Panc1 (cell line): ENCODE measurements at regions not wholly inside any gene's neighbourhood (a gene's known extent, or its start where the extent isn't known, plus 50 kb on each side); places are given as distances from the start of the nearest gene placed in this dataset.

Experiments used
- ATAC-seq: fragments of 200-7000 bp; cut with Tn5 transposase; 2 replicates; pipeline ENCODE4 v1.9.1; 2020; ENCODE audit warnings: mild to moderate bottlenecking, moderate library complexity
- BruUV-seq: library from RNA; stranded (reverse); fragments of 400-500 nt; replicated peaks from 2 replicates; lab custom pipeline; 2021; lab: Mats Ljungman, UMichigan
- CTCF ChIA-PET: fragments of 300-600 bp; sonication (Branson Sonifier 250); formaldehyde crosslinking; loops from one replicate; lab custom pipeline; 2022; ENCODE audit warnings: antibody characterized with exemption; lab: Charles Lee
- POLR2A ChIA-PET: fragments of 300-600 bp; sonication (Branson Sonifier 250); formaldehyde crosslinking; loops from one replicate; lab custom pipeline; 2022; ENCODE audit warnings: antibody characterized with exemption; lab: Charles Lee
- DNase-seq: peaks from one replicate; pipeline ENCODE4 v3.0.0-alpha.2; 2010; ENCODE audit warnings: low read depth, low spot score
- H3K27ac ChIP-seq: 2 replicates; pipeline ENCODE4 v1.5.1; 2011; ENCODE audit warnings: mild to moderate bottlenecking, low read length, inconsistent platforms
- H3K27me3 ChIP-seq: fragments of 200-500 bp; sonication (Bioruptor generic); 2 replicates; pipeline ENCODE4 v1.6.0; 2014; ENCODE audit warnings: low read length, inconsistent platforms; ENCODE audit not compliant: control insufficient read depth, insufficient read depth
- H3K36me3 ChIP-seq: fragments of 200-500 bp; sonication (Bioruptor generic); 2 replicates; pipeline ENCODE4 v1.5.1; 2014; ENCODE audit warnings: inconsistent platforms, mild to moderate bottlenecking, low read length, moderate library complexity; ENCODE audit not compliant: control insufficient read depth, insufficient read depth
- H3K4me1 ChIP-seq: 2 replicates; pipeline ENCODE4 v1.5.1; 2011; ENCODE audit warnings: inconsistent platforms, mild to moderate bottlenecking, low read length, moderate library complexity; ENCODE audit not compliant: control insufficient read depth, insufficient read depth
- H3K4me3 ChIP-seq, 2 experiments: 2 replicates each; pipeline ENCODE4 v1.5.1; 2011 to 2012; ENCODE audit warnings: low read depth in 2 of 2, low read length in 2 of 2, mild to moderate bottlenecking in 2 of 2, inconsistent platforms in 1 of 2, moderate library complexity in 1 of 2
- H3K9me3 ChIP-seq: fragments of 200-500 bp; sonication (Bioruptor generic); 2 replicates; pipeline ENCODE4 v1.5.1; 2014; ENCODE audit warnings: low read depth, mild to moderate bottlenecking, inconsistent platforms, low read length, moderate library complexity; ENCODE audit not compliant: control insufficient read depth, insufficient read depth
- POLR2AphosphoS5 ChIP-seq: IDR thresholded peaks from 2 replicates; pipeline ENCODE4 v1.6.1; 2012; ENCODE audit warnings: mild to moderate bottlenecking, low read depth, low read length, moderate library complexity
- SIN3A ChIP-seq: IDR thresholded peaks from 2 replicates; pipeline ENCODE4 v1.6.1; 2012; ENCODE audit warnings: low read depth, mild to moderate bottlenecking, low read length, moderate library complexity, borderline replicate concordance; ENCODE audit not compliant: insufficient read depth
- TCF7L2 ChIP-seq: IDR thresholded peaks from 2 replicates; pipeline ENCODE4 v1.6.1; 2011; ENCODE audit warnings: mild to moderate bottlenecking, low read depth, low read length, inconsistent platforms
- in situ Hi-C: cut with HindIII; loops from 2 replicates; pipeline ENCODE4 v1.10.0; 2016; ENCODE audit warnings: low sequenced_read_pairs, low pct_unique_long_range_greater_than_20kb
- intact Hi-C: fragments of 100-400 bp; cut with micrococcal nuclease; formaldehyde crosslinking; loops from one replicate; pipeline ENCODE4 v1.10.0; 2022; ENCODE audit not compliant: unreplicated experiment
- TF ChIP-seq, protein P1 (sequence below), 2 experiments: IDR thresholded peaks; 2 replicates each; pipeline ENCODE4 v1.6.1; 2011 to 2012; ENCODE audit warnings: low read depth in 2 of 2, control low read depth in 1 of 2, low read length in 1 of 2, mild to moderate bottlenecking in 1 of 2, moderate library complexity in 1 of 2; ENCODE audit not compliant: insufficient read depth in 1 of 2
- TF ChIP-seq, protein P2 (sequence below): fragments of 450-650 bp; IDR thresholded peaks from 2 replicates; pipeline ENCODE4 v1.5.1; 2017; ENCODE audit warnings: mild to moderate bottlenecking

DNA sequence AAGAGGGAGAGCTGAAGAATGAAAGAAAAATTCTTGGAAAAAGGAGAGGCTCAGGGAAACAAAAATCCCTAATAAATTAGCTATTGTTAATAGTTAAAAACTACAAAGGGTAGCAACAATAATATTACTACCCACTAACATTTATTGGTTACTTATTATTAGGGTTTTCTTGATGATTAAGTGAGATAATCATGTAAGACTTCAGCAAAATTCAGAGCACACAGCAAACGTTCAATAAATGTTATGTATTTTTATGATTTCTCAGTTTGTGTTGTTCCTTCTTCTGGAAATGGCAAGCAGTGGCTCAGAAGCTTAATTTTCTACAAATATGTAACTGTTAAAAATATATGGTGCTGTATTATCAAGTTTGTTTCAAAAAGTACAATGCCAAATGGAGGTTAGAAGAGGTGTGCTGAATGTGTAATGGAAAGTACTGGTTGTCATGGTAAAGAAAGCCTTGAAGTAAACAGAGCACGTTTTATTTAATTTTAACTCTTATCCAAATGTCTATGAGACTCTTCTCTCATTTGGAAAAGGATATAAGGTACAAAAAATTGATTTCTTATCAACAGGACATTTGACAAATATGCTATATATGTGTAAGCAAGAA lies 226.0 kb upstream of the ATP10B start:
- BruUV-seq = no TSS peak
- Histone ChIP-seq H3K27me3 (no peaks in the 10 kb centered on the region), H3K4me1 (no peaks in the 10 kb centered on the region), H3K36me3 (no peaks in the 10 kb centered on the region), H3K27ac (no peak overlapping the region), H3K9me3 (no peaks in the 10 kb centered on the region), H3K4me3 (no peak overlapping the region)
- ChIA-PET CTCF (no interaction called here), POLR2A (no interaction called here)
- in situ Hi-C loops = no loop called here
- DNase-seq = no peak
- intact Hi-C loops = no loop called here
- TF ChIP-seq, protein P1, sequence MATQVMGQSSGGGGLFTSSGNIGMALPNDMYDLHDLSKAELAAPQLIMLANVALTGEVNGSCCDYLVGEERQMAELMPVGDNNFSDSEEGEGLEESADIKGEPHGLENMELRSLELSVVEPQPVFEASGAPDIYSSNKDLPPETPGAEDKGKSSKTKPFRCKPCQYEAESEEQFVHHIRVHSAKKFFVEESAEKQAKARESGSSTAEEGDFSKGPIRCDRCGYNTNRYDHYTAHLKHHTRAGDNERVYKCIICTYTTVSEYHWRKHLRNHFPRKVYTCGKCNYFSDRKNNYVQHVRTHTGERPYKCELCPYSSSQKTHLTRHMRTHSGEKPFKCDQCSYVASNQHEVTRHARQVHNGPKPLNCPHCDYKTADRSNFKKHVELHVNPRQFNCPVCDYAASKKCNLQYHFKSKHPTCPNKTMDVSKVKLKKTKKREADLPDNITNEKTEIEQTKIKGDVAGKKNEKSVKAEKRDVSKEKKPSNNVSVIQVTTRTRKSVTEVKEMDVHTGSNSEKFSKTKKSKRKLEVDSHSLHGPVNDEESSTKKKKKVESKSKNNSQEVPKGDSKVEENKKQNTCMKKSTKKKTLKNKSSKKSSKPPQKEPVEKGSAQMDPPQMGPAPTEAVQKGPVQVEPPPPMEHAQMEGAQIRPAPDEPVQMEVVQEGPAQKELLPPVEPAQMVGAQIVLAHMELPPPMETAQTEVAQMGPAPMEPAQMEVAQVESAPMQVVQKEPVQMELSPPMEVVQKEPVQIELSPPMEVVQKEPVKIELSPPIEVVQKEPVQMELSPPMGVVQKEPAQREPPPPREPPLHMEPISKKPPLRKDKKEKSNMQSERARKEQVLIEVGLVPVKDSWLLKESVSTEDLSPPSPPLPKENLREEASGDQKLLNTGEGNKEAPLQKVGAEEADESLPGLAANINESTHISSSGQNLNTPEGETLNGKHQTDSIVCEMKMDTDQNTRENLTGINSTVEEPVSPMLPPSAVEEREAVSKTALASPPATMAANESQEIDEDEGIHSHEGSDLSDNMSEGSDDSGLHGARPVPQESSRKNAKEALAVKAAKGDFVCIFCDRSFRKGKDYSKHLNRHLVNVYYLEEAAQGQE (IDR thresholded peaks at IDR 0.05; ENCODE audit: insufficient read depth in 1 of 2, low read depth in 2 of 2, low read length in 1 of 2) = no peak
- TF ChIP-seq TCF7L2 = no peak
- TF ChIP-seq POLR2AphosphoS5 = no peak
- TF ChIP-seq SIN3A = no peak
- TF ChIP-seq, protein P2, sequence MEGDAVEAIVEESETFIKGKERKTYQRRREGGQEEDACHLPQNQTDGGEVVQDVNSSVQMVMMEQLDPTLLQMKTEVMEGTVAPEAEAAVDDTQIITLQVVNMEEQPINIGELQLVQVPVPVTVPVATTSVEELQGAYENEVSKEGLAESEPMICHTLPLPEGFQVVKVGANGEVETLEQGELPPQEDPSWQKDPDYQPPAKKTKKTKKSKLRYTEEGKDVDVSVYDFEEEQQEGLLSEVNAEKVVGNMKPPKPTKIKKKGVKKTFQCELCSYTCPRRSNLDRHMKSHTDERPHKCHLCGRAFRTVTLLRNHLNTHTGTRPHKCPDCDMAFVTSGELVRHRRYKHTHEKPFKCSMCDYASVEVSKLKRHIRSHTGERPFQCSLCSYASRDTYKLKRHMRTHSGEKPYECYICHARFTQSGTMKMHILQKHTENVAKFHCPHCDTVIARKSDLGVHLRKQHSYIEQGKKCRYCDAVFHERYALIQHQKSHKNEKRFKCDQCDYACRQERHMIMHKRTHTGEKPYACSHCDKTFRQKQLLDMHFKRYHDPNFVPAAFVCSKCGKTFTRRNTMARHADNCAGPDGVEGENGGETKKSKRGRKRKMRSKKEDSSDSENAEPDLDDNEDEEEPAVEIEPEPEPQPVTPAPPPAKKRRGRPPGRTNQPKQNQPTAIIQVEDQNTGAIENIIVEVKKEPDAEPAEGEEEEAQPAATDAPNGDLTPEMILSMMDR = no peak
- ATAC-seq = no peak

DNA sequence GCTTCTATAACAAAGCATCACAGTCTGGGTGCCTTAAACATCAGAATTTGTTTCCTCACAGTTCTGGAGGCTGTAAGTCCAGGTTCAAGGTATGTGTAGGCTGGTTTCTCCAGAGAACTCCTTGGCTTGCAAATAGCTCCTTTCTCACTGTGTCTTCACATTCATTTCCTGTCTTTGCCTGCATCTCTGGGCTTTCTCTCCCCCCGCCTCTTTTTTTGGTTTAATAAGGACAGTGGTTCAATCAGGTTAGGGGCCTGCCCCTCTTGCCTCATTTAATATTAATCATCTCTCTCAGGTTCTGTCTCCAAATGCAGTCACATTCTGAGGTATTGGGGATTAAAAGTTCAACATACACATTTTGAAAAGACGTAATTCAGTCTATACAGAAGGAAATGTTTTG lies 225.5 kb upstream of the ATP10B start:
- ChIA-PET CTCF (no interaction called here), POLR2A (no interaction called here)
- TF ChIP-seq TCF7L2 (no peak), POLR2AphosphoS5 (no peak), SIN3A (no peak)
- TF ChIP-seq, protein P1 (IDR thresholded peaks at IDR 0.05; ENCODE audit: insufficient read depth in 1 of 2, low read depth in 2 of 2, low read length in 1 of 2) = no peak
- TF ChIP-seq, protein P2 = no peak
- no peaks in the 10 kb centered on the region for H3K9me3 ChIP-seq
- ATAC-seq = no peak
- DNase-seq = no peak
- no peak overlapping the region for H3K27ac ChIP-seq
- BruUV-seq = no TSS peak
- no peaks in the 10 kb centered on the region for H3K27me3 ChIP-seq
- intact Hi-C loops (no loop called here), in situ Hi-C loops (no loop called here)
- no peaks in the 10 kb centered on the region for H3K4me1 ChIP-seq
- H3K36me3 ChIP-seq = no peaks in the 10 kb centered on the region
- H3K4me3 ChIP-seq = no peak overlapping the region
